ENCODE measurements at regions not wholly inside any gene's neighbourhood (a gene's known extent, or its start where the extent isn't known, plus 50 kb on each side); places are given as distances from the start of the nearest gene placed in this dataset.

DNA sequence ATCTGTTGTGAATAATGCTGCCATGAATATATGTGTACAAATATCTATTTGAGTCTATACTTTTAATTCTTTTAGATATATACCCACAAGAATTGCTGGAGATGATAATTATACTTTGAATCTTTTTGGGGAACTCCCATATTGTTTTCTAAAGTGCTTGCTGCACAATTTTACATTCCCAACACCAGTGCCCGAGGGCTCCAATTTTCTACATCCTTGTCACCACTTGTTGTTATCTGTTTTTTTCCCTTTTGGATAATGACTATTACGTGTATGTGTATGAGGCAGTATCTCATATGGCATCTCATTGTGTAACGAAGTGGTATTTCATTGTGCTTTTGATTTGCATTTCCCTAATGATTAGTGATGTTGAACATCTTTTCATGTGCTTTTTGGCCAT lies 127.1 kb downstream of the SUDS3 start:
- no peaks in the 10 kb centered on the region for H3K79me2 ChIP-seq (ENCODE audit: insufficient read depth, low read length)
- no peak for ATAC-seq
- BruUV-seq (replicated peaks), result no TSS peak
- no peaks in the 10 kb centered on the region for H4K20me1 ChIP-seq (ENCODE audit: insufficient read depth, low read length)
- no peaks in the 10 kb centered on the region for H3K4me1 ChIP-seq (ENCODE audit: insufficient read depth, low read length)
- no peaks in the 10 kb centered on the region; a peak in 1 of 5 replicates for H3K27me3 ChIP-seq (ENCODE audit: control insufficient read depth in 1 of 2, insufficient read depth in 2 of 2, low read length in 2 of 2)
- 16% methylated on average over 3 of the region's 3 CpGs for WGBS (ENCODE audit: low lambda C conversion rate)
- no peak for DNase-seq (ENCODE audit: low spot score)
- H3K4me2 ChIP-seq (ENCODE audit: low read depth, low read length), result no peak overlapping the region
- no peak for FAIRE-seq
- ChIA-PET POLR2A (no interaction called here), CTCF (ENCODE audit: low intra/inter-chr PET ratio, low total read pairs) (no interaction called here)
- no peak overlapping the region for H3K4me3 ChIP-seq (replicated peaks in 1 of 3; ENCODE audit: insufficient read depth in 1 of 3, low read depth in 2 of 3, low read length in 3 of 3)
- H2AFZ ChIP-seq (ENCODE audit: low read length), result no peak overlapping the region
- intact Hi-C loops (cut with micrococcal nuclease; ENCODE audit: unreplicated experiment) (no loop called here), in situ Hi-C loops (cut with HindIII; ENCODE audit: extremely low pct_ligation_motif_present, low pct_unique_long_range_greater_than_20kb) (no loop called here)
- no peaks in the 10 kb centered on the region for H3K9me3 ChIP-seq (ENCODE audit: low read length)
- H3K9ac ChIP-seq (ENCODE audit: insufficient read depth, low read depth, low read length), result no peak overlapping the region
- H3K36me3 ChIP-seq (replicated peaks in 1 of 2; ENCODE audit: control insufficient read depth in 1 of 2, insufficient read depth in 2 of 2, low read length in 2 of 2), result no peaks in the 10 kb centered on the region
- no peak overlapping the region for H3K27ac ChIP-seq (ENCODE audit: extremely low read length, insufficient read depth, low read length)
- TF ChIP-seq MEIS1 (CRISPR knock-in tag; IDR thresholded peaks at IDR 0.05; ENCODE audit: borderline replicate concordance), result no peak
- TF ChIP-seq SATB2 (CRISPR knock-in tag; IDR thresholded peaks at IDR 0.05), result no peak
- TF ChIP-seq BRF2 (CRISPR knock-in tag; IDR thresholded peaks at IDR 0.05), result no peak
- TF ChIP-seq ZNF749 (CRISPR knock-in tag; IDR thresholded peaks at IDR 0.05; ENCODE audit: borderline replicate concordance), result no peak
- TF ChIP-seq, protein P1, sequence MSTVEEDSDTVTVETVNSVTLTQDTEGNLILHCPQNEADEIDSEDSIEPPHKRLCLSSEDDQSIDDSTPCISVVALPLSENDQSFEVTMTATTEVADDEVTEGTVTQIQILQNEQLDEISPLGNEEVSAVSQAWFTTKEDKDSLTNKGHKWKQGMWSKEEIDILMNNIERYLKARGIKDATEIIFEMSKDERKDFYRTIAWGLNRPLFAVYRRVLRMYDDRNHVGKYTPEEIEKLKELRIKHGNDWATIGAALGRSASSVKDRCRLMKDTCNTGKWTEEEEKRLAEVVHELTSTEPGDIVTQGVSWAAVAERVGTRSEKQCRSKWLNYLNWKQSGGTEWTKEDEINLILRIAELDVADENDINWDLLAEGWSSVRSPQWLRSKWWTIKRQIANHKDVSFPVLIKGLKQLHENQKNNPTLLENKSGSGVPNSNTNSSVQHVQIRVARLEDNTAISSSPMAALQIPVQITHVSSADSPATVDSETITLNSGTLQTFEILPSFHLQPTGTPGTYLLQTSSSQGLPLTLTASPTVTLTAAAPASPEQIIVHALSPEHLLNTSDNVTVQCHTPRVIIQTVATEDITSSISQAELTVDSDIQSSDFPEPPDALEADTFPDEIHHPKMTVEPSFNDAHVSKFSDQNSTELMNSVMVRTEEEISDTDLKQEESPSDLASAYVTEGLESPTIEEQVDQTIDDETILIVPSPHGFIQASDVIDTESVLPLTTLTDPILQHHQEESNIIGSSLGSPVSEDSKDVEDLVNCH (CRISPR knock-in tag; IDR thresholded peaks at IDR 0.05), result no peak
- no peak for TF ChIP-seq ZNF775 (CRISPR knock-in tag; IDR thresholded peaks at IDR 0.05; ENCODE audit: borderline replicate concordance)
- TF ChIP-seq PRMT3 (CRISPR knock-in tag; IDR thresholded peaks at IDR 0.05; ENCODE audit: borderline replicate concordance, low read depth), result no peak
- TF ChIP-seq ZNF652 (CRISPR knock-in tag; IDR thresholded peaks at IDR 0.05; ENCODE audit: borderline replicate concordance, low read depth), result no peak
